Esophagus (tissue), 2 donors: ENCODE measurements at regions not wholly inside any gene's neighbourhood (a gene's known extent, or its start where the extent isn't known, plus 50 kb on each side); places are given as distances from the start of the nearest gene placed in this dataset.

Experiments used
- H3K27ac ChIP-seq, 2 donors: one replicate each; pipeline ENCODE4 v1.5.1; 2013; ENCODE audit warnings: low read depth in 2 of 2, mild to moderate bottlenecking in 2 of 2, inconsistent platforms in 1 of 2, low read length in 1 of 2, moderate library complexity in 1 of 2
- H3K27me3 ChIP-seq, 2 donors: one replicate each; pipeline ENCODE4 v1.6.1; 2013; ENCODE audit warnings: low read length in 2 of 2, control low read depth in 1 of 2, mild to moderate bottlenecking in 1 of 2; ENCODE audit not compliant: insufficient read depth in 2 of 2, control insufficient read depth in 1 of 2
- H3K36me3 ChIP-seq, 2 donors: one replicate each; pipeline ENCODE4 v1.6.1; 2013; ENCODE audit warnings: low read length in 1 of 2; ENCODE audit not compliant: control insufficient read depth in 2 of 2, insufficient read depth in 2 of 2
- H3K4me1 ChIP-seq, 2 donors: one replicate each; pipeline ENCODE4 v1.6.1; 2013; ENCODE audit warnings: low read length in 1 of 2; ENCODE audit not compliant: control insufficient read depth in 2 of 2, insufficient read depth in 2 of 2
- H3K4me3 ChIP-seq, 2 donors: one replicate each; pipeline ENCODE4 v1.5.1; 2013; ENCODE audit warnings: low read length in 2 of 2, mild to moderate bottlenecking in 2 of 2, low read depth in 1 of 2, moderate library complexity in 1 of 2
- H3K9me3 ChIP-seq, 2 donors: one replicate each; pipeline ENCODE4 v1.6.1; 2013; ENCODE audit warnings: mild to moderate bottlenecking in 2 of 2, low read depth in 1 of 2, low read length in 1 of 2, moderate library complexity in 1 of 2; ENCODE audit not compliant: control insufficient read depth in 2 of 2, insufficient read depth in 1 of 2
- WGBS, 2 donors: extraction: QIAGEN DNeasy Blood & Tissue Kit; methylation state at CpG; one replicate each; pipeline ENCODE4 v1.1.7; 2013; 5-methylcytosine and 5-hydroxymethylcytosine counted together
- donor health status: healthy with polysubstance abuse.
- donor health status: Bipolar disorder and iron deficiency.

DNA sequence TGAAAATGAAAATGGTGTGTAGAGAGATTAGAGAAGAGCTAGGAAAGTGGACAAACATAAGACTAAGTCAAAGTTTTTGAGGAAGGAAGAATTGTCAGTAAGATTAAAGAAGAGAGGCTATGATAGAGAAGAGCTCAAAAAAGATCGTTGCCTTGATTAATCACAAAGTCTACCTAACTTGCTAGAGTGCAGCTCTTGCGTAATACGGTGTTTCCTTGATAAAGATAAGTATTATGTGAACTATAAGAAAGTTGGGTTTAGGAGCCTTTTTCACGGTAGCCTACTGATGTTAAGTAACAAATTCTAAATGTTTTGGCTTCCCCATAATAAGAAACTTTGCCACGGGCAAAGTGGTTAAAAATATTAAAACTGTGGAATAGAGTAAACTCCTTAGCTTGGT is 226.4 kb upstream of the NRXN1 start:
- no peaks in the 10 kb centered on the region for H3K9me3 ChIP-seq
- H3K27ac ChIP-seq: no peak overlapping the region
- WGBS, 2 donors: 83 to 88% methylated on average over 5 of the region's 5 CpGs
- no peaks in the 10 kb centered on the region for H3K27me3 ChIP-seq
- no peaks in the 10 kb centered on the region for H3K36me3 ChIP-seq
- no peaks in the 10 kb centered on the region for H3K4me1 ChIP-seq
- H3K4me3 ChIP-seq: no peak overlapping the region

DNA sequence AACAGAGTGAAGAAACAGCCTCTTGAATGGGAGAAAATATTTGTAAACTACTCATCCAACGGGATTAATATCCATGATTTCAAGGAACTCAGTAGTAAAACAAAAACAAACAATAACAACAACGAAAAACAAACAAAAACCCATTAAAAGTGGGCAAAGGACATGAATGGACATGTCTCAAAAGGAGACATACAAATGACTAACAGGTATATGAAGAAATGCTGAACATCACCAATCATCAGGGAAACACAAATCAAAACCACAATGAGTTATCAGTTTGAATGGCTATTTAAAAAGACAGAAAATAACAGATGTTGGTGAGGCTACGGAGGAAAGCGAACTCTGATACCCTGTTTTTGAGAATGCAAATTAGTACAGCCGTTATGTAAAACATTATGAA is 224.8 kb upstream of the NRXN1 start:
- Histone ChIP-seq H3K4me3 (no peak overlapping the region), H3K27me3 (no peaks in the 10 kb centered on the region), H3K36me3 (no peaks in the 10 kb centered on the region), H3K4me1 (no peaks in the 10 kb centered on the region), H3K9me3 (peaks cover 0 to under 1% of the 10 kb centered on the region in 2 donors), H3K27ac (no peak overlapping the region)
- 80 to 86% methylated on average over 5 of the region's 5 CpGs for WGBS, 2 donors

DNA sequence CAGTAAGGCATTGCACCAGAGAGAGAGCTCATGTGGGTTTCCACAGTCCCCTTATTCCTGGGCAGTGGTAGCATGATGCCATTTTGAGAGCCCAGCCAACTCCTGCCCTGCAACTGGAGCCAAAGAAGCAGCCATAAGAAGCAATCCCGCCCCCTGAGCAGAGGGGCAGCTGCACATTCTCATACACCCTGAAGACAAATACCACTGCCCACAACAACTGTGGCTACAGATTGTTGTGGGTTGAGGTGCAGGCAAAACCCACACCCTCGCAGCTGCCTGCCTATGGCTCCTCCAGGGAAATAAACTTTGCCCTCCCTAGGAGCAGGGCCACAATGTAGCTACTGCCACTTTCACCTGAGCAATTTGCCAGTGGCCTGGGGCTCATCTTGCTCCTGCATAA is 219.4 kb upstream of the NRXN1 start:
- Histone ChIP-seq H3K4me3 (no peak overlapping the region), H3K27me3 (no peaks in the 10 kb centered on the region), H3K36me3 (no peaks in the 10 kb centered on the region), H3K4me1 (no peaks in the 10 kb centered on the region), H3K9me3 (peaks cover 4 to 6% of the 10 kb centered on the region in 2 donors), H3K27ac (no peak overlapping the region)
- WGBS, 2 donors: 81 to 84% methylated on average over 2 of the region's 2 CpGs

DNA sequence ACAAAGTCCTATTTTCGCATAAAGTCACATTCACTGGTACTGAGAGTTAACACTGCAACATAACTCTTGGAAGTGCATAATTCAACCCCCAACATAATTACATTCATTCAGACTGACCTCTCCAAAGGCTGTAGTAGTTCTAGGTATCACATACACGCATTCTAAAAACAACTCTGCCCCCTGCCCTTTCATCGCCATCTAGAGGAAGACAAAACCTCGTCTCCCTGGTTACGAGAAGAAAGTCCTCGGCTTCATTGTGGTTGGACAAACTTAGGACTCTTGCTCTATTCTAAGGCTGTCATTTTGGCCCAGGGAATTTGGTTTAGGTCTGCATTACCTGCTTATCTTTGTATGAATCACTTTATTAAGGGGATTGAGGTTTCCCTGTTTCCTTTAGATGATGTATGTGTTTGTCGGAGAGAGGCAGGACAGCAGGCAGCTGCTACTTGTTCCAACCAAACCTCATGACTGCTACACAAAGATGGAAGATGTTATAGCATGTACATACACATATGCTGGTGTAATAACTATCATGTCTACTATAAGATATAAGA is 215.4 kb upstream of the NRXN1 start:
- Histone ChIP-seq H3K27ac (no peak overlapping the region), H3K36me3 (no peaks in the 10 kb centered on the region), H3K4me3 (no peak overlapping the region), H3K4me1 (no peaks in the 10 kb centered on the region), H3K9me3 (peaks cover 4 to 6% of the 10 kb centered on the region in 2 donors), H3K27me3 (no peaks in the 10 kb centered on the region)
- 72 to 75% methylated on average over 7 of the region's 7 CpGs for WGBS, 2 donors

DNA sequence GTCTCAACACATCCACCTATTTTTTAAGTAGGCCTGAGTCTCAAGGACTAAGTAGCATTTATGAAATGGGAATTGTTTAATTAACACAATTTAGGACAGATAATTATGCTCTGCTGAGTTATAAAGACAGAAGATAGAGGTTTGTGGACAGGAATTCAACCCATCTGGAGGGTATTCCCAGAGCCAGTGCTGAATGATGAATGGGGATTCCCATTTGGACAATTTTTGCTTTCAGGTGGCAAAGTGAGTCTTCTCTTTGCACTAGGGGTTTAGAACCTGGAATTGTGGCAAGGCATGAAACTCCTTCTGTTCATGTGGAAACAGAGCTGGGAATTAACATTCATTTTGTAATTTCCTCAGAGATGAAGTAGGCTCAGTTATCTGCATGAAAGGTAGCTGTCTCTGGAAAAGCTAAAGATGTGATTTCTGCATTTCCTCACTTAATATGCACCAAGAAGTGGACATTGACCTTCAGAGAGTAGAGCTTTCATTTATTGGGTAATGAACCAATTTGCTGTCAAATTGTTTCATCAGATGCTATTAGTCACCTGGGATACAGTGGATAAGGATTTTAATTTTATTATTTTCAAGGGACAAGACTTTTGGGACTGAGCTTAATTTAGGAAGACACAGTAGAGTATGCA is 212.1 kb upstream of the NRXN1 start:
- Histone ChIP-seq H3K9me3 (no peaks in the 10 kb centered on the region), H3K4me3 (no peak overlapping the region), H3K36me3 (no peaks in the 10 kb centered on the region), H3K4me1 (no peaks in the 10 kb centered on the region), H3K27ac (no peak overlapping the region), H3K27me3 (no peaks in the 10 kb centered on the region)

DNA sequence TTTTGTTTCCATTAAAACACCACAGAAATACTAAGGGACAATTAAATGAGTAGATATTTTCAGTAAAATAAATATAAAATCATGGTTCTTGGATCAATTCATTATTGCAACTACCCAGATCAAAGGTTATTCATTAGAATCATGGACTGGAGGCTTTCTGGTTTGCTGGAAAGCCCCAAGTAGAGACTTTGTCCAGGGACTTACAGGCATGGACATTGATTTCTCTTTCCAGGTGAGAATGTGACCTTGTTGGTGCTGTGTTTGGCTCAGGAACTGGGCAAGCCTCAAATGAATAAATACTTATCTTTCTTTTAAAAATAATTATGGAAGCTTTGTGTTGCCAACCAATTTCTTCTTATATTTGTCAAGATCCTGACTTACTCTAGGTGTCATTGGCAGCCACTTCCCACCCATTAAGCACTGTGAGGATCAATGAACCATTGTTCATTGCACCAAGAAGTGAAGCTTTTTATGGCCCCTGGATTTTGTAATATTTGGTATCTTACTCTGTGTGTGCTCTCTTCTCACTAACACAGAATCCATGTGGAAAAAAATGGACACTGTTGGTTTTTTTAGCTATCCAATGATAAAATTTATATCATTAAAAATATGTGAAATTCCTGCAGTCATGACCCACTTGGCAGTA is 205.8 kb upstream of the NRXN1 start:
- H3K36me3 ChIP-seq: no peaks in the 10 kb centered on the region
- H3K9me3 ChIP-seq: no peaks in the 10 kb centered on the region

DNA sequence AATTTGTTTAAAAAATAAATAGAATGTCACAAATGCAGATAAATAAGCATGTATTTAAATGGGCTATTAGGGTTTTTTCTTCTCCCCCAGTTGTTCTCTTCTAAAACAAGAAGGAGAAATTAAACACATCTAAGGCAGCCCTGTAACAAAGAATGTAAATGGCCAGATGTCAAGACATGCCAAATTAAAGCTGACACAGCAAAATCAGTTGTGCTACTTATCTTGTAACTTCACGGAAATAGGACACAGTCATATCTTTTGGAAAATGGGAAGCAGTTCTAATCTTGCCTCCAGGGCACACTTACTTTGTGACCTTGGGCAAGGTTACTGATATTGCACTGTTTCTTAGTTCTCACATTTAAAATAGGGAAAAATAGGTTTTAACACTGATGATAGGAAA is 200.1 kb upstream of the NRXN1 start:
- Histone ChIP-seq H3K27me3 (no peaks in the 10 kb centered on the region), H3K4me3 (no peak overlapping the region), H3K9me3 (no peaks in the 10 kb centered on the region), H3K36me3 (no peaks in the 10 kb centered on the region), H3K27ac (no peak overlapping the region), H3K4me1 (no peaks in the 10 kb centered on the region)
- WGBS, 2 donors: 31 to 42% methylated on average over 1 of the region's 1 CpG

More for the DNA sequence above, 205.8 kb upstream of the NRXN1 start:
- Histone ChIP-seq H3K27ac (no peak overlapping the region), H3K4me3 (no peak overlapping the region), H3K4me1 (no peaks in the 10 kb centered on the region), H3K27me3 (no peaks in the 10 kb centered on the region)

DNA sequence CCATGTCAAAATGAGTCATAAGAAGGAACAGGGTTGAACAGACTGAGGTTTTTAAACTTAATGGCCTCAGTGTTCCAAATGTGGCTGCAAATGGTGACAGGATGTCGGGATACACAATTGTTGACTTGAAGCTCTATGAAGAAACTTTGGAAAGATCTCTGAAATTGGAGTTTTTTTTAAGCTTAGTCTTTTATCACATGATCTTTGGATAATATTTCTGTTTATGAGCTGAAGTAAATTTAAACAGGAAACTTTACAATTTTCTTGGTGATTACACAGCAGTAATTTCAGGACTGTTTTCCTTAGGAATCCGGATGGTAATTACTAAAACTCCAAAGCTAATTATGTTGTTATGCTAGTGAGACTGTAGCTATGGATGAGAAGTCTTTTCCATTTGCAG is 199.1 kb upstream of the NRXN1 start:
- Histone ChIP-seq H3K4me1 (no peaks in the 10 kb centered on the region), H3K27me3 (no peaks in the 10 kb centered on the region), H3K9me3 (no peaks in the 10 kb centered on the region), H3K36me3 (no peaks in the 10 kb centered on the region), H3K4me3 (no peak overlapping the region), H3K27ac (no peak overlapping the region)
- 68 to 80% methylated on average over 2 of the region's 2 CpGs for WGBS, 2 donors

DNA sequence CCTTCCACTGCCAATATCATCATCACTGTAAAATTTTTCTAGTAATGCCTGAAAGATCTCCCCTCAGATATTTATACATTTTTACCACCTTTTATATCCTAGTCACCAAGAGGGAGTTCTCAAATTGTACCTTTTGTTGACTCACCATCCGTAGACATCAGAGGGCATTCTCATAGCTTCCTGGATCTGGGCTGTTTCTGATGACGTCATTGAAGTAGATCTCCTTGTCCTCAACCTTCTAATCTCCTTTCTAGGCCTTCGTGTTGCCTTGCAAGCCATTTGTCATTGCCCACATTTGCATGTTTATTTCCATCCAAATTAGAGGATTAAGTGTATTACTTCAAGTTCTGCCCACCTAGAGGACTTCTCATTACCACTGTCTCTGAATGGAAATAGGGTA is 193.4 kb upstream of the NRXN1 start:
- Histone ChIP-seq H3K4me1 (no peaks in the 10 kb centered on the region), H3K36me3 (no peaks in the 10 kb centered on the region), H3K9me3 (no peaks in the 10 kb centered on the region), H3K27ac (no peak overlapping the region), H3K27me3 (no peaks in the 10 kb centered on the region), H3K4me3 (no peak overlapping the region)
- WGBS, 2 donors: 64 to 67% methylated on average over 3 of the region's 3 CpGs

DNA sequence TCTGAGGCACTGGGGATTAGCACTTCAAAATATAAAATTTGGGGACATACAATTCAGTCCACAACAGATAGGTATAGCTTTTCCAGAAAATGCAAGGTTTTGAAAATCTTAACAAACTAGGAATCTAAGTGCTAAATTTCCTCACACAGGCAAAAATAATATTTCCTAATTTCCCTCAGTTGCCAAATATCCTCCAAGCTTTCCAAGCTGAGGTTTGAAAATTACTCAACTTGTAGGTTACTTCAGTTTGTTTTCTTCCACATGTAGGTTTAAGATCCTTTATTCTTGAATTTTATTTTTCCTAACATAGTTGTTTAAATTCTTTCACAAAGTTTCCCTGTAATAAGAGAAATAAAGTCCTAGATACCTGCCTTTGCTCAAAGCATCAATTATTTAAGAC is 192.9 kb upstream of the NRXN1 start:
- Histone ChIP-seq H3K36me3 (no peaks in the 10 kb centered on the region), H3K4me1 (no peaks in the 10 kb centered on the region), H3K4me3 (no peak overlapping the region), H3K27ac (no peak overlapping the region), H3K27me3 (no peaks in the 10 kb centered on the region), H3K9me3 (no peaks in the 10 kb centered on the region)
